Prostate gland (tissue), 2 donors: ENCODE measurements at regions not wholly inside any gene's neighbourhood (a gene's known extent, or its start where the extent isn't known, plus 50 kb on each side); places are given as distances from the start of the nearest gene placed in this dataset.
"Not testable (repeated sequence)": the region's sequence is repeated elsewhere in the genome, so short reads cannot be mapped to it uniquely, and the experiment has no call there.

ENCODE experiments used
- DNase-seq: peaks from one replicate; pipeline ENCODE4 v3.0.0-alpha.2; 2019; ENCODE audit warnings: low spot score
- H3K27ac ChIP-seq, 2 donors: fragments of 200-600 bp; sonication (generic); 2 replicates each; pipeline ENCODE4 v1.5.1; 2017 to 2019
- H3K27me3 ChIP-seq: fragments of 200-600 bp; sonication (generic); replicated peaks from 2 replicates; pipeline ENCODE4 v1.5.1; 2019; ENCODE audit not compliant: insufficient read depth
- H3K36me3 ChIP-seq, 2 donors: fragments of 200-600 bp; sonication (generic); 1 replicate in 1 of 2; 2 replicates in 1 of 2; pipeline versions ENCODE4 v1.5.1 to v1.8.1; 2017 to 2019
- H3K4me1 ChIP-seq: fragments of 200-600 bp; sonication (generic); replicated peaks from 2 replicates; pipeline ENCODE4 v1.5.1; 2019
- H3K4me3 ChIP-seq, 2 donors: fragments of 200-600 bp; sonication (generic); 2 replicates each; pipeline ENCODE4 v1.5.1; 2017 to 2019
- H3K9me3 ChIP-seq: fragments of 200-600 bp; sonication (generic); 2 replicates; pipeline ENCODE4 v1.5.1; 2017
- POLR2A ChIP-seq: fragments of 450-650 bp; IDR thresholded peaks from one replicate; pipeline ENCODE4 v1.6.1; 2016; ENCODE audit warnings: antibody characterized with exemption, mild to moderate bottlenecking
- POLR2AphosphoS5 ChIP-seq: sonication (generic); formaldehyde crosslinking; IDR thresholded peaks from one replicate; pipeline ENCODE4 v1.6.1; 2017; ENCODE audit warnings: antibody characterized with exemption
- WGBS: methylation state at CpG from one replicate; pipeline ENCODE4 v1.1.5; 2018; 5-methylcytosine and 5-hydroxymethylcytosine counted together
- intact Hi-C: fragments of 100-400 bp; cut with DNase I; formaldehyde crosslinking; loops from one replicate; pipeline ENCODE4 v1.14.2; 2022
- TF ChIP-seq, protein P1 (sequence below), 4 experiments: fragments of 200-600 bp in 2 of 4; fragments of 450-650 bp in 2 of 4; sonication (generic) in 2 of 4; IDR thresholded peaks; 1 replicate in 3 of 4; 2 replicates in 1 of 4; pipeline ENCODE4 v1.5.1; 2016 to 2019; ENCODE audit warnings: antibody characterized with exemption in 4 of 4, mild to moderate bottlenecking in 2 of 4, moderate library complexity in 2 of 4

DNA sequence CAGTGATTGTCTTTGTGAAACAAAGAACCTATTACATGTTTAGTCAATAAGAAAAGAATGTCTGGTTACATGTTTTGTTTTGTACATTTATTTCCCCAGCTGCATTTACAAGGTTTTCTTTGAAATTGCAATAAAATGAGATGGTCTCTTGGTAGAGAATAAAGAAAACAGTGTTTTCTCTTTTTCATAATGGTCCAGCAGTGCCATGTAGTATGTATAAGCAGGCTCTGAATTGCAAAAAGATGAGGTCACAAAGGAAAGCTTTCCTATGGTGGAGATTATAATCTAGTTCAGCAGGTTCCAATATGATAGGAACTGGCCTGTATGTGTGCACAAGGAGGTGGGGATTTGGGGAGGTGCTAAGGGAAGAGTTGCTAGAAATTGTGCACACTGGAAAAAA is 1417.3 kb downstream of the STIM2 start:
- Histone ChIP-seq H3K4me3 (no peak overlapping the region), H3K4me1 (no peaks in the 10 kb centered on the region), H3K27me3 (no peaks in the 10 kb centered on the region), H3K27ac (no peak overlapping the region), H3K9me3 (no peaks in the 10 kb centered on the region), H3K36me3 (no peaks in the 10 kb centered on the region)
- intact Hi-C loops = no loop called here
- DNase-seq = no peak
- TF ChIP-seq, protein P1, sequence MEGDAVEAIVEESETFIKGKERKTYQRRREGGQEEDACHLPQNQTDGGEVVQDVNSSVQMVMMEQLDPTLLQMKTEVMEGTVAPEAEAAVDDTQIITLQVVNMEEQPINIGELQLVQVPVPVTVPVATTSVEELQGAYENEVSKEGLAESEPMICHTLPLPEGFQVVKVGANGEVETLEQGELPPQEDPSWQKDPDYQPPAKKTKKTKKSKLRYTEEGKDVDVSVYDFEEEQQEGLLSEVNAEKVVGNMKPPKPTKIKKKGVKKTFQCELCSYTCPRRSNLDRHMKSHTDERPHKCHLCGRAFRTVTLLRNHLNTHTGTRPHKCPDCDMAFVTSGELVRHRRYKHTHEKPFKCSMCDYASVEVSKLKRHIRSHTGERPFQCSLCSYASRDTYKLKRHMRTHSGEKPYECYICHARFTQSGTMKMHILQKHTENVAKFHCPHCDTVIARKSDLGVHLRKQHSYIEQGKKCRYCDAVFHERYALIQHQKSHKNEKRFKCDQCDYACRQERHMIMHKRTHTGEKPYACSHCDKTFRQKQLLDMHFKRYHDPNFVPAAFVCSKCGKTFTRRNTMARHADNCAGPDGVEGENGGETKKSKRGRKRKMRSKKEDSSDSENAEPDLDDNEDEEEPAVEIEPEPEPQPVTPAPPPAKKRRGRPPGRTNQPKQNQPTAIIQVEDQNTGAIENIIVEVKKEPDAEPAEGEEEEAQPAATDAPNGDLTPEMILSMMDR (IDR thresholded peaks at IDR 0.05) = no peak
- TF ChIP-seq POLR2A = no peak
- no peak for TF ChIP-seq POLR2AphosphoS5

DNA sequence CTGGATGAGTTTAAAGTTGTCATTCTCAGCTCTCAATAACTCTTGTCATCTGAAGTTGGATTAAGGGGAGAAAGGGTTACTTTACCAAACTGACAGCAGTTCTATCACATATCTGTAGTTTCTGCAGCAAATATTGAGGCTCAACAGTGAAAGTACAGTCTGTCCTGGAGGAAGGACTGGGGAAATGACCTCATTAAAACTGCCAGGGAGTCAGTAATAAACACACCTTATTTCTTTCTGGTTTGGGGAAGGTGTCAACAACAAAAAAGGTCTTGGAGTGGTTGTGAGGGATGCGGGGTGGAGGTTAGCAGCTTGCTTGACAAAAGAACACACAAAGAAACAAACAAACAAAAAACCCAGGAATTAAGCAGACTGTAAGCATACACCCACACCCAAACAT is 1418.0 kb downstream of the STIM2 start:
- TF ChIP-seq POLR2AphosphoS5 (no peak), POLR2A (no peak)
- TF ChIP-seq, protein P1 (IDR thresholded peaks at IDR 0.05) = no peak
- no peaks in the 10 kb centered on the region for H3K36me3 ChIP-seq

DNA sequence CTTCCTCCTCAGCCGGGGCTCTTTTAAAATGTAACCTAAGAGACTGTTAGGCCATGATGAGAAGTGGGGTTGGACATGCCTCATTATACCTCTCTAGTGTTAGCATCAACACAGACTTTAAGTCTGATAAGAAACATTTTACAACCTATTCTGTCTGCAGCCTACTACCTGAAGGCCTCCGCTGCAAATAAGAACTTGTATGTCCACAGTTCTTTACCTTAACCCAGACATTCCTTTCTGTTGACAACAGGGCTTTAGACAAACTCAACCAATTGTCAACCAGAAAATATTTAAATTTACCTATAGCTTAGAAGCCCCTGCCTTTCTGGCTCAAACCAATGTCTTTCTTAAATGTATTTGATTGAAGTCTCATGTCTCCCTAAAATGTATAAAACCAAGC is 1418.6 kb downstream of the STIM2 start:
- no peaks in the 10 kb centered on the region for H3K36me3 ChIP-seq
- H3K9me3 ChIP-seq = no peaks in the 10 kb centered on the region
- H3K4me1 ChIP-seq = no peaks in the 10 kb centered on the region
- no peak for TF ChIP-seq POLR2AphosphoS5
- TF ChIP-seq, protein P1 (IDR thresholded peaks at IDR 0.05) = no peak
- TF ChIP-seq POLR2A = no peak
- no peak overlapping the region for H3K27ac ChIP-seq
- WGBS = 87% methylated on average over 2 of the region's 2 CpGs
- intact Hi-C loops = no loop called here
- no peaks in the 10 kb centered on the region for H3K27me3 ChIP-seq
- no peak for DNase-seq
- no peak overlapping the region for H3K4me3 ChIP-seq

More for the DNA sequence above, 1418.0 kb downstream of the STIM2 start:
- intact Hi-C loops = no loop called here
- Histone ChIP-seq H3K9me3 (no peaks in the 10 kb centered on the region), H3K4me3 (no peak overlapping the region), H3K27ac (no peak overlapping the region), H3K27me3 (no peaks in the 10 kb centered on the region), H3K4me1 (no peaks in the 10 kb centered on the region)
- 79% methylated on average over 1 of the region's 1 CpG for WGBS
- DNase-seq = no peak

DNA sequence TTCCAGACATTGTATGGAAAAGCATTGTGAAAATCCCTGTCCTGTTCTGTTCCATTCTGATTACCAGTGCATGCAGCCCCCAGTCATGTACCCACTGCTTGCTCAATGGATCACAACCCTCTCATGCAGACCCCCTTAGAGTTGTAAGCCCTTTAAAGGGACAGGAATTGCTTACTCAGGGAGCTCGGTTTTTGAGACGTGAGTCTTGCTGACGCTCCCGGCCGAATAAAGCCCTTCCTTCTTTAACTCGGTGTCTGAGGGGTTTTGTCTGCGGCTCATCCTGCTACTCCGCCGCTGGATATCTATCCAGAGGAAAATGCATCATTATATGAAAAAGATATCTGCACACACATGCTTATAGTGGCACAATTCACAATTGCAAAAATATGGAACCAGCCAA is 1425.6 kb downstream of the STIM2 start:
- H3K27ac ChIP-seq, H3K4me3 ChIP-seq, H3K27me3 ChIP-seq, intact Hi-C loops, H3K4me1 ChIP-seq, H3K9me3 ChIP-seq, H3K36me3 ChIP-seq, DNase-seq: not testable (repeated sequence)
- 94% methylated on average over 9 of the region's 9 CpGs for whole genome bisulfite sequencing

DNA sequence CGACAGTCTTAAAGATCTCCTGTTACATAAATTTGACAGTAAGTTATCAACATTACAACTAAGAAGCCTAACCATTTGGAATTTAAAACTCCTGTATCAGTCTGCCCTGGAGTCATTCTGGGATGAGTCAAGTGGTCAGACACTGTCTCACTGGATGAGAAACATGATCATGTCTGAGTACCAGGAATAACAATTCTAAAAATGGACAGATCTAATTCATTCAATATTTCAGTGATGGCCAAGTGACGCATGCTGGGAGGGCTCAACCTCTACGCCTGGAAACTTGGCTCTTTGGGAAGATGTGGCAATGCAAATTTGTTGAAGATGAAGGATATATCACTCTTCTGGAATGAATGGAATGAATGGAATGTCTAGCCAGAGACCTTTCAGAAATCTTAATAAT is 1427.2 kb downstream of the STIM2 start:
- intact Hi-C loops = no loop called here
- Histone ChIP-seq H3K36me3 (no peaks in the 10 kb centered on the region), H3K4me3 (no peak overlapping the region), H3K9me3 (no peaks in the 10 kb centered on the region), H3K4me1 (no peaks in the 10 kb centered on the region), H3K27ac (no peak overlapping the region), H3K27me3 (no peaks in the 10 kb centered on the region)
- DNase-seq = no peak
- WGBS = 71% methylated on average over 3 of the region's 3 CpGs
- no peak for TF ChIP-seq POLR2A
- TF ChIP-seq, protein P1 (IDR thresholded peaks at IDR 0.05) = no peak
- TF ChIP-seq POLR2AphosphoS5 = no peak

DNA sequence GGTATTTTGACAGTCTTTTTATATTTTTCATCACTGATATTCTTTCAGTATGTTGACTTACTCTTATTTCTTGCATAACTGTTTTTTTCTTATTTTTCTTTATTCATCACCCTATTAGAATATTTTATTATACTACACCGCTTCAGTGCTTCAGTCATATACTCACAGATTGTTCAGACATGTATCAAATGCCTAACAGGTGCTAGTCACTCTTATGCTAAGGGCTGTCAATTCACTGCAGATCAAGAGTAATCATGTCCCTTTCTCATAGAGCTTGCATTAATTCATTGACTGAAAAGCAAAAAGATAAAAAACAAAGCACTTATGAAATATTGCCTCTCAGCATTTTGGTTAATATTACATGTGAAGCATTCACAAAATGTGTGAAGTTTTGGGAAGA is 1435.6 kb downstream of the STIM2 start:
- no peak for DNase-seq
- no peak overlapping the region for H3K4me3 ChIP-seq
- no peaks in the 10 kb centered on the region for H3K36me3 ChIP-seq
- no peaks in the 10 kb centered on the region for H3K4me1 ChIP-seq
- 100% methylated on average over 1 of the region's 1 CpG for WGBS
- H3K9me3 ChIP-seq = no peaks in the 10 kb centered on the region
- no peaks in the 10 kb centered on the region for H3K27me3 ChIP-seq
- H3K27ac ChIP-seq = no peak overlapping the region
- TF ChIP-seq POLR2A (no peak), POLR2AphosphoS5 (no peak)
- TF ChIP-seq, protein P1 (IDR thresholded peaks at IDR 0.05) = no peak
- intact Hi-C loops = no loop called here
